H1 (cell line): ENCODE measurements at regions not wholly inside any gene's neighbourhood (a gene's known extent, or its start where the extent isn't known, plus 50 kb on each side); places are given as distances from the start of the nearest gene placed in this dataset.

ENCODE experiments used
- CTCF ChIA-PET: fragments of 300-600 bp; sonication (Branson Sonifier 250); formaldehyde crosslinking; loops from one replicate; lab custom pipeline; 2021; ENCODE audit not compliant: partially characterized antibody; lab: Charles Lee
- POLR2A ChIA-PET: fragments of 300-600 bp; sonication (Branson Sonifier 250); formaldehyde crosslinking; loops from one replicate; lab custom pipeline; 2021; ENCODE audit warnings: inconsistent platforms; ENCODE audit not compliant: partially characterized antibody; lab: Charles Lee
- DNase-seq, 2 experiments: peaks; one replicate each; pipeline versions ENCODE4 v3.0.0 to v3.0.0-alpha.2; 2010 to 2022; ENCODE audit warnings: low spot score in 2 of 2, low read depth in 1 of 2, mixed read lengths in 1 of 2
- FAIRE-seq: peaks from 2 replicates; lab custom pipeline; 2011; peaks lifted over from hg19 to GRCh38; lab: Jason Lieb, UNC
- H2AFZ ChIP-seq: 2 replicates; pipeline ENCODE4 v1.8.1; 2012; ENCODE audit warnings: low read length, inconsistent platforms
- H2AK5ac ChIP-seq: 2 replicates; pipeline ENCODE4 v1.6.1; 2013; ENCODE audit warnings: low read depth, low read length
- H2BK120ac ChIP-seq: replicated peaks from 2 replicates; pipeline ENCODE3; 2013; ENCODE audit warnings: low read depth, low read length, inconsistent platforms
- H2BK12ac ChIP-seq: 2 replicates; pipeline ENCODE4 v1.6.1; 2013; ENCODE audit warnings: low read depth, low read length
- H2BK15ac ChIP-seq: 2 replicates; pipeline ENCODE4 v1.6.1; 2013; ENCODE audit warnings: low read length
- H2BK20ac ChIP-seq: 2 replicates; pipeline ENCODE4 v1.6.1; 2013; ENCODE audit warnings: low read length
- H2BK5ac ChIP-seq: 2 replicates; pipeline ENCODE4 v1.6.1; 2013; ENCODE audit warnings: low read depth, low read length
- H3K14ac ChIP-seq: 2 replicates; pipeline ENCODE4 v1.6.1; 2013; ENCODE audit warnings: inconsistent platforms; ENCODE audit not compliant: insufficient read length
- H3K18ac ChIP-seq: 2 replicates; pipeline ENCODE4 v1.6.1; 2013; ENCODE audit warnings: low read length; ENCODE audit errors: extremely low read depth
- H3K23ac ChIP-seq: 2 replicates; pipeline ENCODE4 v1.6.1; 2013; ENCODE audit warnings: inconsistent platforms; ENCODE audit not compliant: insufficient read length
- H3K23me2 ChIP-seq: 2 replicates; pipeline ENCODE4 v1.6.1; 2013; ENCODE audit warnings: low read depth, low read length
- H3K27ac ChIP-seq: 2 replicates; pipeline ENCODE4 v1.6.1; 2011; ENCODE audit warnings: low read depth, low read length, inconsistent platforms
- H3K27me3 ChIP-seq, 4 experiments: replicated peaks in 1 of 4; 1 replicate in 1 of 4; 2 replicates in 3 of 4; pipeline versions ENCODE4 v1.6.1 to v1.8.1; 2011 to 2013; ENCODE audit warnings: low read length in 3 of 4, mild to moderate bottlenecking in 3 of 4, inconsistent platforms in 2 of 4, mixed read lengths in 2 of 4, moderate library complexity in 1 of 4; ENCODE audit not compliant: control insufficient read depth in 3 of 4, insufficient read depth in 3 of 4; ENCODE audit errors: extremely low read depth in 1 of 4
- H3K36me3 ChIP-seq, 4 experiments: 2 replicates each; pipeline versions ENCODE4 v1.6.1 to v1.8.1; 2011 to 2013; ENCODE audit warnings: mild to moderate bottlenecking in 4 of 4, low read length in 3 of 4, moderate library complexity in 2 of 4, control low read depth in 1 of 4, inconsistent platforms in 1 of 4; ENCODE audit not compliant: insufficient read depth in 4 of 4, control insufficient read depth in 2 of 4
- H3K4ac ChIP-seq: replicated peaks from 2 replicates; pipeline ENCODE3; 2013; ENCODE audit warnings: low read length, low read depth, mixed read lengths, inconsistent platforms; ENCODE audit not compliant: insufficient read length
- H3K4me1 ChIP-seq, 4 experiments: replicated peaks in 1 of 4; 1 replicate in 1 of 4; 2 replicates in 3 of 4; pipeline versions ENCODE4 v1.6.1 to v1.8.1; 2011 to 2013; ENCODE audit warnings: low read length in 3 of 4, inconsistent platforms in 2 of 4, mixed read lengths in 1 of 4; ENCODE audit not compliant: insufficient read depth in 4 of 4, control insufficient read depth in 3 of 4
- H3K4me2 ChIP-seq, 2 experiments: 2 replicates each; pipeline versions ENCODE4 v1.6.1 to v1.8.1; 2011 to 2013; ENCODE audit warnings: low read depth in 2 of 2, low read length in 2 of 2, control low read depth in 1 of 2, inconsistent platforms in 1 of 2, mild to moderate bottlenecking in 1 of 2; ENCODE audit not compliant: insufficient read depth in 1 of 2
- H3K4me3 ChIP-seq, 4 experiments: fragments of 200-600, 300-600 bp in 1 of 4; sonication (generic), shearing (Covaris generic), sonication (Bioruptor Twin) in 1 of 4; 2 replicates each; pipeline versions ENCODE4 v1.5.1 to v1.8.1; 2011 to 2016; ENCODE audit warnings: low read length in 4 of 4, low read depth in 3 of 4, control low read depth in 2 of 4, inconsistent platforms in 2 of 4, mild to moderate bottlenecking in 2 of 4, mixed read lengths in 1 of 4, moderate library complexity in 1 of 4; ENCODE audit not compliant: insufficient read depth in 2 of 4; ENCODE audit errors: extremely low read depth in 1 of 4
- H3K56ac ChIP-seq: replicated peaks from 2 replicates; pipeline ENCODE3; 2013; ENCODE audit warnings: low read depth, mild to moderate bottlenecking, mixed read lengths, low read length, inconsistent platforms; ENCODE audit not compliant: insufficient read length
- H3K79me1 ChIP-seq: 2 replicates; pipeline ENCODE4 v1.6.1; 2013; ENCODE audit warnings: low read depth, low read length, control low read depth
- H3K79me2 ChIP-seq, 2 experiments: 2 replicates each; pipeline versions ENCODE4 v1.6.1 to v1.8.1; 2012 to 2013; ENCODE audit warnings: low read length in 2 of 2, mild to moderate bottlenecking in 2 of 2, inconsistent platforms in 1 of 2; ENCODE audit not compliant: insufficient read depth in 2 of 2, control insufficient read depth in 1 of 2
- H3K9ac ChIP-seq, 4 experiments: replicated peaks in 1 of 4; 1 replicate in 1 of 4; 2 replicates in 3 of 4; pipeline versions ENCODE4 v1.6.1 to v1.8.1; 2011 to 2013; ENCODE audit warnings: low read depth in 3 of 4, low read length in 3 of 4, control low read depth in 2 of 4, mild to moderate bottlenecking in 2 of 4, moderate library complexity in 2 of 4, inconsistent platforms in 1 of 4; ENCODE audit errors: extremely low read depth in 1 of 4
- H3K9me3 ChIP-seq, 2 experiments: 2 replicates each; pipeline versions ENCODE4 v1.6.1 to v1.8.1; 2012 to 2013; ENCODE audit warnings: mild to moderate bottlenecking in 2 of 2, moderate library complexity in 2 of 2, control low read depth in 1 of 2, inconsistent platforms in 1 of 2, low read depth in 1 of 2, low read length in 1 of 2, mixed read lengths in 1 of 2; ENCODE audit not compliant: insufficient read depth in 2 of 2
- H4K20me1 ChIP-seq, 2 experiments: replicated peaks in 1 of 2; 2 replicates each; pipeline versions ENCODE3 to v1.8.1; 2011 to 2013; ENCODE audit warnings: inconsistent platforms in 2 of 2, low read length in 2 of 2, mild to moderate bottlenecking in 1 of 2; ENCODE audit not compliant: insufficient read depth in 2 of 2, control insufficient read depth in 1 of 2
- H4K5ac ChIP-seq: 2 replicates; pipeline ENCODE4 v1.6.1; 2013; ENCODE audit warnings: low read length, low read depth, mixed read lengths, inconsistent platforms; ENCODE audit not compliant: insufficient read length
- H4K8ac ChIP-seq: 2 replicates; pipeline ENCODE4 v1.8.0; 2013; ENCODE audit warnings: mild to moderate bottlenecking, moderate library complexity, low read length, inconsistent platforms; ENCODE audit not compliant: insufficient read depth; ENCODE audit errors: extremely low read depth
- H4K91ac ChIP-seq: replicated peaks from 2 replicates; pipeline ENCODE3; 2013; ENCODE audit warnings: low read length, mixed read lengths, inconsistent platforms; ENCODE audit not compliant: insufficient read length
- CBX5 ChIP-seq: fragments of 300-800, 300-1000 bp; sonication (generic); IDR thresholded peaks from 2 replicates; pipeline ENCODE4 v1.7.1; 2016; ENCODE audit warnings: antibody characterized with exemption, low read length, low read depth
- CBX8 ChIP-seq: fragments of 300-800, 300-1000 bp; sonication (generic); IDR thresholded peaks from 2 replicates; pipeline ENCODE4 v1.7.1; 2016; ENCODE audit warnings: low read depth, low read length, borderline replicate concordance
- EGR1 ChIP-seq: IDR thresholded peaks from 2 replicates; pipeline ENCODE4 v1.6.1; 2011; ENCODE audit warnings: low read depth, low read length, borderline replicate concordance
- TAF1 ChIP-seq: IDR thresholded peaks from 2 replicates; pipeline ENCODE4 v1.6.1; 2011; ENCODE audit warnings: mild to moderate bottlenecking, low read depth, low read length
- WGBS, 2 experiments: shearing (Covaris generic) in 1 of 2; methylation state at CpG; one replicate each; pipeline versions ENCODE4 v1.1.6 to v1.1.7; 2013 to 2015; ENCODE audit warnings: low lambda C conversion rate in 2 of 2, mixed read lengths in 2 of 2, inconsistent platforms in 1 of 2, low coverage in 1 of 2, missing lambda C conversion rate in 1 of 2; ENCODE audit not compliant: insufficient replicate concordance in 2 of 2, insufficient coverage in 1 of 2, insufficient read length in 1 of 2; ENCODE audit errors: extremely low coverage in 1 of 2, missing lambda C conversion rate in 1 of 2; 5-methylcytosine and 5-hydroxymethylcytosine counted together

DNA sequence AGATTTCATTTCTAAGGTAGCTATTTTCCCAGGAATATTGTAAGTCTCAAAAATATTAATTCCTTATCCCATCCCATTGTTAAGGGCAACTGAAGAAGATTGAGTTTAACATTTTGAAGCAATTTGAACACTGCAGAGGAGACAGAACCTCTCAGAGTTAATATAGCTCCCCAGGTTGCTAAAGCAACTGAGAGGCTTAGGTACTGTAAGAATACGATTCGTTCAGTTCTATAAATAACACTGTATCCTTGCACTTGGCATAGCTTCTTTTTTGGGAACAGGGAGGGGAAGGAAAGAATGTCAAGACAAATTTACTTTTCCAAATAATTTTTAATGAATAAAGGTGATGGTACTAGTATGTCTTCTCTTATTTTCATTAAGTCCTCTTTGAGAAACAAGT, 658.4 kb upstream of the CELF2 start:
- Histone ChIP-seq H3K18ac (no peak overlapping the region), H3K4ac (no peak overlapping the region), H2BK5ac (no peak overlapping the region), H2BK120ac (no peak overlapping the region), H4K91ac (no peak overlapping the region), H3K36me3 (no peaks in the 10 kb centered on the region), H3K9me3 (no peaks in the 10 kb centered on the region), H2AFZ (no peak overlapping the region), H2BK20ac (no peak overlapping the region), H3K79me1 (no peaks in the 10 kb centered on the region), H3K4me1 (peaks cover 0 to 15% (median 9%) of the 10 kb centered on the region in 4 experiments; a peak in 4 of 7 replicates), H2AK5ac (no peak overlapping the region), H4K20me1 (no peaks in the 10 kb centered on the region), H4K8ac (no peak overlapping the region), H3K4me2 (no peak overlapping the region), H3K4me3 (no peak overlapping the region), H3K27me3 (no peaks in the 10 kb centered on the region), H4K5ac (no peak overlapping the region), H3K27ac (no peak overlapping the region), H2BK15ac (no peak overlapping the region), H3K23ac (no peak overlapping the region), H3K79me2 (no peaks in the 10 kb centered on the region), H3K14ac (no peak overlapping the region), H2BK12ac (no peak overlapping the region), H3K56ac (no peak overlapping the region), H3K9ac (no peak overlapping the region), H3K23me2 (no peaks in the 10 kb centered on the region)
- DNase-seq, result no peak
- ChIA-PET CTCF (interaction anchor here (1.7 kb wide), 1 partner anchor 8 kb away, joined by 7 read pairs; no protein-coding TSS in a partner anchor), POLR2A (no interaction called here)
- no peak for FAIRE-seq
- 100% methylated on average over 2 of the region's 2 CpGs; no CpG with 5 or more reads in 1 of the 2 experiments for WGBS, 2 experiments
- TF ChIP-seq TAF1, result no peak
- no peak for TF ChIP-seq CBX8
- no peak for TF ChIP-seq EGR1
- TF ChIP-seq CBX5, result no peak
